OCI-LY1 (cell line): ENCODE measurements at regions not wholly inside any gene's neighbourhood (a gene's known extent, or its start where the extent isn't known, plus 50 kb on each side); places are given as distances from the start of the nearest gene placed in this dataset.

Experiments used
- EZH2 ChIP-seq: fragments of 200-600 bp; sonication (generic), shearing (Covaris generic); IDR thresholded peaks from 2 replicates; pipeline ENCODE4 v1.8.0; 2017; ENCODE audit warnings: borderline replicate concordance, mixed run types, mild to moderate bottlenecking, antibody characterized with exemption, low read length, moderate library complexity, mixed read lengths
- TF ChIP-seq, protein P1 (sequence below): fragments of 200-600 bp; sonication (generic), shearing (Covaris generic); IDR thresholded peaks from 2 replicates; pipeline ENCODE4 v1.5.1; 2017; ENCODE audit warnings: mild to moderate bottlenecking, antibody characterized with exemption, low read length, moderate library complexity, mixed read lengths

GRCh38 chr5:73299665-73300336 lies 126.8 kb downstream of the TMEM174 start:
- TF ChIP-seq, protein P1, sequence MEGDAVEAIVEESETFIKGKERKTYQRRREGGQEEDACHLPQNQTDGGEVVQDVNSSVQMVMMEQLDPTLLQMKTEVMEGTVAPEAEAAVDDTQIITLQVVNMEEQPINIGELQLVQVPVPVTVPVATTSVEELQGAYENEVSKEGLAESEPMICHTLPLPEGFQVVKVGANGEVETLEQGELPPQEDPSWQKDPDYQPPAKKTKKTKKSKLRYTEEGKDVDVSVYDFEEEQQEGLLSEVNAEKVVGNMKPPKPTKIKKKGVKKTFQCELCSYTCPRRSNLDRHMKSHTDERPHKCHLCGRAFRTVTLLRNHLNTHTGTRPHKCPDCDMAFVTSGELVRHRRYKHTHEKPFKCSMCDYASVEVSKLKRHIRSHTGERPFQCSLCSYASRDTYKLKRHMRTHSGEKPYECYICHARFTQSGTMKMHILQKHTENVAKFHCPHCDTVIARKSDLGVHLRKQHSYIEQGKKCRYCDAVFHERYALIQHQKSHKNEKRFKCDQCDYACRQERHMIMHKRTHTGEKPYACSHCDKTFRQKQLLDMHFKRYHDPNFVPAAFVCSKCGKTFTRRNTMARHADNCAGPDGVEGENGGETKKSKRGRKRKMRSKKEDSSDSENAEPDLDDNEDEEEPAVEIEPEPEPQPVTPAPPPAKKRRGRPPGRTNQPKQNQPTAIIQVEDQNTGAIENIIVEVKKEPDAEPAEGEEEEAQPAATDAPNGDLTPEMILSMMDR: no peak
- TF ChIP-seq EZH2: no peak
